ENCODE measurements at regions not wholly inside any gene's neighbourhood (a gene's known extent, or its start where the extent isn't known, plus 50 kb on each side); places are given as distances from the start of the nearest gene placed in this dataset.

DNA sequence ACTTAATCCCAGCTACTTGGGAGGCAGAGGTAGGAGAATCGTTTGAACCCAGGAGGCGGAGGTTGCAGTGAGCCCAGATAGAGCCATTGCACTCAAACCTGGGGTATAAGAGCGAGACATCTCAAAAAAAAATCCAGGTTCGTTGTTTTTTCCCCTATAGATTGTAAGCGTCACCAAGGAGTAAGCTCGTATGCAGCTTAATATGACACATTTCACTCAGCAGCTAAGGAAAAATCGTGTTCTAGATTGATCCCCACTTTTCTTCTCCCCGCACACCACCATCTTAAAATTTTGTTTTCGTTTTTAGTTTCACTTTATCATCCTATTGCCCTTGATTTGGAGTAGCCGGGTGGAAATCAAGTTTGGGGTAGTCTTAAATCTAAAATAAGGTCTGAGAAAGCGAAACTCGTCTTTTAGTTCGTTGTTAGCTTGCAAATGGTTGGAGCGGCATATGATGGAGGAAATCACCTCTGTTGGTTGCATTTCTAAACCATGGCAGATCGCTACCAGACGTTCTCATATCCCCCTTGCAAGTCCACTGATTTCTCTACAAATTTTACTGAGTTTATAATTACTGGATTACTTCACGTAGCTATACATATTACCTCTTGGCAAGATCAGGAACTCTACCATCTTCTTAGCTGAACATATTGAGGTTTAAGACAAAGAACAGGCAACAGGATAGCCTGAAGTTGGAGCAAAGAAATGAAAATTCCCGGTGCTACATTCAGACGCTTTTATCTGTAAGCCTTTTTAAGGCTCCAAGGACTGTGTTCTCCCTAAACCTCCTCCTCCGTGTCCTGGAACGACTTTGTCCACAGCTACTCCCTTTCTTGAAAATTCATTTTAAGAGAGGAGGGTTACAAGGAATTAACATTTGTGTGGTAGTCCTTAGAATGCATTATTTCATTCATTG is 91.1 kb upstream of the BTN3A2 start (continued):
- TF ChIP-seq, protein P1, sequence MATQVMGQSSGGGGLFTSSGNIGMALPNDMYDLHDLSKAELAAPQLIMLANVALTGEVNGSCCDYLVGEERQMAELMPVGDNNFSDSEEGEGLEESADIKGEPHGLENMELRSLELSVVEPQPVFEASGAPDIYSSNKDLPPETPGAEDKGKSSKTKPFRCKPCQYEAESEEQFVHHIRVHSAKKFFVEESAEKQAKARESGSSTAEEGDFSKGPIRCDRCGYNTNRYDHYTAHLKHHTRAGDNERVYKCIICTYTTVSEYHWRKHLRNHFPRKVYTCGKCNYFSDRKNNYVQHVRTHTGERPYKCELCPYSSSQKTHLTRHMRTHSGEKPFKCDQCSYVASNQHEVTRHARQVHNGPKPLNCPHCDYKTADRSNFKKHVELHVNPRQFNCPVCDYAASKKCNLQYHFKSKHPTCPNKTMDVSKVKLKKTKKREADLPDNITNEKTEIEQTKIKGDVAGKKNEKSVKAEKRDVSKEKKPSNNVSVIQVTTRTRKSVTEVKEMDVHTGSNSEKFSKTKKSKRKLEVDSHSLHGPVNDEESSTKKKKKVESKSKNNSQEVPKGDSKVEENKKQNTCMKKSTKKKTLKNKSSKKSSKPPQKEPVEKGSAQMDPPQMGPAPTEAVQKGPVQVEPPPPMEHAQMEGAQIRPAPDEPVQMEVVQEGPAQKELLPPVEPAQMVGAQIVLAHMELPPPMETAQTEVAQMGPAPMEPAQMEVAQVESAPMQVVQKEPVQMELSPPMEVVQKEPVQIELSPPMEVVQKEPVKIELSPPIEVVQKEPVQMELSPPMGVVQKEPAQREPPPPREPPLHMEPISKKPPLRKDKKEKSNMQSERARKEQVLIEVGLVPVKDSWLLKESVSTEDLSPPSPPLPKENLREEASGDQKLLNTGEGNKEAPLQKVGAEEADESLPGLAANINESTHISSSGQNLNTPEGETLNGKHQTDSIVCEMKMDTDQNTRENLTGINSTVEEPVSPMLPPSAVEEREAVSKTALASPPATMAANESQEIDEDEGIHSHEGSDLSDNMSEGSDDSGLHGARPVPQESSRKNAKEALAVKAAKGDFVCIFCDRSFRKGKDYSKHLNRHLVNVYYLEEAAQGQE (IDR thresholded peaks at IDR 0.05; ENCODE audit: unreplicated experiment) = no peak
- TF ChIP-seq POLR2AphosphoS5 (IDR thresholded peaks at IDR 0.05; ENCODE audit: low read depth) (peak; percentile 39; the same call in 1 of the 2 replicates), CREB1 (CRISPR knock-in tag; IDR thresholded peaks at IDR 0.05; ENCODE audit: low read depth) (no peak)
- TF ChIP-seq, protein P2, sequence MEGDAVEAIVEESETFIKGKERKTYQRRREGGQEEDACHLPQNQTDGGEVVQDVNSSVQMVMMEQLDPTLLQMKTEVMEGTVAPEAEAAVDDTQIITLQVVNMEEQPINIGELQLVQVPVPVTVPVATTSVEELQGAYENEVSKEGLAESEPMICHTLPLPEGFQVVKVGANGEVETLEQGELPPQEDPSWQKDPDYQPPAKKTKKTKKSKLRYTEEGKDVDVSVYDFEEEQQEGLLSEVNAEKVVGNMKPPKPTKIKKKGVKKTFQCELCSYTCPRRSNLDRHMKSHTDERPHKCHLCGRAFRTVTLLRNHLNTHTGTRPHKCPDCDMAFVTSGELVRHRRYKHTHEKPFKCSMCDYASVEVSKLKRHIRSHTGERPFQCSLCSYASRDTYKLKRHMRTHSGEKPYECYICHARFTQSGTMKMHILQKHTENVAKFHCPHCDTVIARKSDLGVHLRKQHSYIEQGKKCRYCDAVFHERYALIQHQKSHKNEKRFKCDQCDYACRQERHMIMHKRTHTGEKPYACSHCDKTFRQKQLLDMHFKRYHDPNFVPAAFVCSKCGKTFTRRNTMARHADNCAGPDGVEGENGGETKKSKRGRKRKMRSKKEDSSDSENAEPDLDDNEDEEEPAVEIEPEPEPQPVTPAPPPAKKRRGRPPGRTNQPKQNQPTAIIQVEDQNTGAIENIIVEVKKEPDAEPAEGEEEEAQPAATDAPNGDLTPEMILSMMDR (conservative IDR thresholded peaks at IDR 0.05; ENCODE audit: low read depth in 2 of 2) = no peak

DNA sequence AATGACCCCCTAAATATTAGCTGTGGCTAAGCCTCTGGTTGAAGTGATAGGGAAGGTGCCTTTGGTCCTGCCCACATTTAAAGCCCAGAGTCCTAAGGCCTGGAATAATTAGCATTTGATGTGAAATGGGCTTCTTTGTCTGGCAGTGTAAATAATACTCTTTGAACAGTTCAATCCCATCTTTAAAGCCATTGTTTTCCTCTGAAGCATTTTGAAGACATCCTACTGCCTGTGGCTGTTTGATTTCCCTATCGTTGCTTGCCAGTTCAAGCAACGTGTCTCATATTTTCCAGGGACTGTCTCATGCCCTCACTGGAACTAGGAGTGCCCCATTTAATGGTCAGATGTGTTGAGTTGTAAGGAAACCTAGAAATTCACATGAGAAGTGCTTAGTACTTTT is 89.3 kb upstream of the BTN3A2 start:
- no peak overlapping the region for H3K4me3 ChIP-seq
- H2AFZ ChIP-seq = no peak overlapping the region
- Mint-ChIP-seq H3K9me3 (peaks cover 3% of the 10 kb centered on the region; the same call in 1 of the 3 replicates), H3K4me1 (peaks cover 20% of the 10 kb centered on the region), H3K27ac (no peak overlapping the region), H3K4me3 (no peak overlapping the region), H3K36me3 (ENCODE audit: low read depth) (no peaks in the 10 kb centered on the region), H3K27me3 (ENCODE audit: insufficient read depth, low read depth, poor library complexity) (peaks cover 16% of the 10 kb centered on the region)
- peaks cover 3% of the 10 kb centered on the region for H3K79me2 ChIP-seq (replicated peaks; ENCODE audit: insufficient read depth)
- H3F3A ChIP-seq (replicated peaks; ENCODE audit: low read depth) = 0 out of 2 replicates have a peak, but pooled peaks cover 2% of the 10 kb centered on the region
- no peaks in the 10 kb centered on the region for H3K36me3 ChIP-seq (ENCODE audit: insufficient read depth)
- peaks cover 21% of the 10 kb centered on the region for H3K4me1 ChIP-seq (ENCODE audit: insufficient read depth)
- H4K20me1 ChIP-seq (replicated peaks; ENCODE audit: insufficient read depth) = no peaks in the 10 kb centered on the region
- no peak overlapping the region for H3K4me2 ChIP-seq
- no peak for ATAC-seq
- DNase-seq (ENCODE audit: low spot score) = no peak
- H3K27me3 ChIP-seq (ENCODE audit: insufficient read depth) = no peaks in the 10 kb centered on the region
- no peak overlapping the region for H3K27ac ChIP-seq (ENCODE audit: low read depth)
- H3K9me2 ChIP-seq (ENCODE audit: insufficient read depth) = no peaks in the 10 kb centered on the region
- TF ChIP-seq, protein P2 (conservative IDR thresholded peaks at IDR 0.05; ENCODE audit: low read depth in 2 of 2) = no peak
- TF ChIP-seq STAT1 (IDR thresholded peaks at IDR 0.05; ENCODE audit: unreplicated experiment) = no peak
- no peak for TF ChIP-seq ZNF114 (CRISPR knock-in tag; IDR thresholded peaks at IDR 0.05)
- TF ChIP-seq, protein P3, sequence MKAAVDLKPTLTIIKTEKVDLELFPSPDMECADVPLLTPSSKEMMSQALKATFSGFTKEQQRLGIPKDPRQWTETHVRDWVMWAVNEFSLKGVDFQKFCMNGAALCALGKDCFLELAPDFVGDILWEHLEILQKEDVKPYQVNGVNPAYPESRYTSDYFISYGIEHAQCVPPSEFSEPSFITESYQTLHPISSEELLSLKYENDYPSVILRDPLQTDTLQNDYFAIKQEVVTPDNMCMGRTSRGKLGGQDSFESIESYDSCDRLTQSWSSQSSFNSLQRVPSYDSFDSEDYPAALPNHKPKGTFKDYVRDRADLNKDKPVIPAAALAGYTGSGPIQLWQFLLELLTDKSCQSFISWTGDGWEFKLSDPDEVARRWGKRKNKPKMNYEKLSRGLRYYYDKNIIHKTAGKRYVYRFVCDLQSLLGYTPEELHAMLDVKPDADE (IDR thresholded peaks at IDR 0.05) = no peak
- TF ChIP-seq CREB1 (CRISPR knock-in tag; IDR thresholded peaks at IDR 0.05; ENCODE audit: low read depth) = no peak
- TF ChIP-seq EZH2 (IDR thresholded peaks at IDR 0.05; ENCODE audit: low read depth, unreplicated experiment) = no peak
- no peak for TF ChIP-seq NANOG (IDR thresholded peaks at IDR 0.05; ENCODE audit: borderline replicate concordance)
- no peak for TF ChIP-seq EZH2phosphoT487 (IDR thresholded peaks at IDR 0.05; ENCODE audit: unreplicated experiment)
- TF ChIP-seq ZNF331 (CRISPR knock-in tag; IDR thresholded peaks at IDR 0.05; ENCODE audit: low read depth) = no peak
- no peak for TF ChIP-seq JUNB (IDR thresholded peaks at IDR 0.05; ENCODE audit: unreplicated experiment)
- TF ChIP-seq POLR2AphosphoS5 (IDR thresholded peaks at IDR 0.05; ENCODE audit: low read depth) = no peak
